ENCODE measurements at regions not wholly inside any gene's neighbourhood (a gene's known extent, or its start where the extent isn't known, plus 50 kb on each side); places are given as distances from the start of the nearest gene placed in this dataset.

- H2BK5ac ChIP-seq (ENCODE audit: low read depth, low read length, poor library complexity), result no peak overlapping the region
- no peak overlapping the region for H3K18ac ChIP-seq (ENCODE audit: low read length)
- H2BK120ac ChIP-seq (ENCODE audit: insufficient read depth, low read length, poor library complexity), result no peak overlapping the region
- no peaks in the 10 kb centered on the region for H3K4me1 ChIP-seq (ENCODE audit: control insufficient read depth in 1 of 2, insufficient read depth in 2 of 2, low read length in 2 of 2)
- H3K9me3 ChIP-seq (ENCODE audit: insufficient read depth, low read depth, low read length), result no peaks in the 10 kb centered on the region
- no peak overlapping the region for H3K23ac ChIP-seq (ENCODE audit: low read length)
- H4K91ac ChIP-seq (ENCODE audit: low read depth, low read length), result no peak overlapping the region
- no peak for DNase-seq
- H3K14ac ChIP-seq (ENCODE audit: low read length), result no peak overlapping the region
- no peak overlapping the region for H3K27ac ChIP-seq (ENCODE audit: low read depth, low read length)
- H3K27me3 ChIP-seq (ENCODE audit: insufficient read depth, low read length), result no peaks in the 10 kb centered on the region
- no peaks in the 10 kb centered on the region for H3K36me3 ChIP-seq (ENCODE audit: control insufficient read depth in 1 of 2, insufficient read depth in 2 of 2, low read length in 2 of 2)
- H4K12ac ChIP-seq (ENCODE audit: low read depth, low read length), result no peak overlapping the region
- H2AK5ac ChIP-seq (ENCODE audit: low read length), result no peak overlapping the region
- H3K4ac ChIP-seq (ENCODE audit: low read depth, low read length), result no peak overlapping the region
- H3K79me2 ChIP-seq (ENCODE audit: control insufficient read depth, insufficient read depth, low read length, poor library complexity), result no peaks in the 10 kb centered on the region
- H3K4me2 ChIP-seq (ENCODE audit: low read length), result no peak overlapping the region
- WGBS (ENCODE audit: extremely low coverage, insufficient coverage, insufficient read length), result no CpG with 5 or more reads among the region's 1 CpG
- no peak overlapping the region for H3K9ac ChIP-seq (ENCODE audit: low read length)
- no peaks in the 10 kb centered on the region for H3K79me1 ChIP-seq (ENCODE audit: low read length)
- H4K8ac ChIP-seq (ENCODE audit: low read depth, low read length), result no peak overlapping the region
- H3K4me3 ChIP-seq (ENCODE audit: low read depth, low read length), result no peak overlapping the region
- no peak overlapping the region for H2AFZ ChIP-seq (ENCODE audit: insufficient read depth, low read length, poor library complexity)
- no peak overlapping the region for H2BK12ac ChIP-seq (ENCODE audit: low read length)
Observed at GRCh38 chrX:78822157-78822690, 74.7 kb downstream of the LPAR4 start.

- 100% methylated on average over 2 of the region's 3 CpGs for WGBS (ENCODE audit: extremely low coverage, insufficient coverage, insufficient read length)
- Histone ChIP-seq H2BK120ac (ENCODE audit: insufficient read depth, low read length, poor library complexity) (no peak overlapping the region), H2BK12ac (ENCODE audit: low read length) (no peak overlapping the region)
Observed at GRCh38 chrX:78831523-78831922, 84.0 kb downstream of the LPAR4 start.

GRCh38 chrX:78838709-78839108 lies 91.2 kb downstream of the LPAR4 start:
- no peak overlapping the region for H3K14ac ChIP-seq (ENCODE audit: low read length)
- H3K27me3 ChIP-seq (ENCODE audit: insufficient read depth, low read length), result no peaks in the 10 kb centered on the region
- H3K79me1 ChIP-seq (ENCODE audit: low read length), result no peaks in the 10 kb centered on the region
- H3K23ac ChIP-seq (ENCODE audit: low read length), result no peak overlapping the region
- H4K8ac ChIP-seq (ENCODE audit: low read depth, low read length), result no peak overlapping the region
- no peak overlapping the region for H3K9ac ChIP-seq (ENCODE audit: low read length)
- no peak overlapping the region for H3K18ac ChIP-seq (ENCODE audit: low read length)
- H2BK120ac ChIP-seq (ENCODE audit: insufficient read depth, low read length, poor library complexity), result no peak overlapping the region
- H3K79me2 ChIP-seq (ENCODE audit: control insufficient read depth, insufficient read depth, low read length, poor library complexity), result no peaks in the 10 kb centered on the region
- no peak overlapping the region for H2BK12ac ChIP-seq (ENCODE audit: low read length)
- no peak overlapping the region for H4K12ac ChIP-seq (ENCODE audit: low read depth, low read length)
- no peak overlapping the region for H2AK5ac ChIP-seq (ENCODE audit: low read length)
- peaks cover 0 to 2% of the 10 kb centered on the region in 2 experiments for H3K4me1 ChIP-seq (ENCODE audit: control insufficient read depth in 1 of 2, insufficient read depth in 2 of 2, low read length in 2 of 2)
- DNase-seq, result no peak
- no peak overlapping the region for H3K4me2 ChIP-seq (ENCODE audit: low read length)
- H2AFZ ChIP-seq (ENCODE audit: insufficient read depth, low read length, poor library complexity), result no peak overlapping the region
- no peaks in the 10 kb centered on the region for H3K36me3 ChIP-seq (ENCODE audit: control insufficient read depth in 1 of 2, insufficient read depth in 2 of 2, low read length in 2 of 2)
- no peak overlapping the region for H3K4me3 ChIP-seq (ENCODE audit: low read depth, low read length)
- no peak overlapping the region for H4K91ac ChIP-seq (ENCODE audit: low read depth, low read length)
- no peak overlapping the region for H2BK5ac ChIP-seq (ENCODE audit: low read depth, low read length, poor library complexity)
- H3K9me3 ChIP-seq (ENCODE audit: insufficient read depth, low read depth, low read length), result no peaks in the 10 kb centered on the region
- H3K4ac ChIP-seq (ENCODE audit: low read depth, low read length), result no peak overlapping the region
- no peak overlapping the region for H3K27ac ChIP-seq (ENCODE audit: low read depth, low read length)

More at GRCh38 chrX:78831523-78831922, 84.0 kb downstream of the LPAR4 start:
- H2AFZ ChIP-seq (ENCODE audit: insufficient read depth, low read length, poor library complexity), result no peak overlapping the region
- no peaks in the 10 kb centered on the region for H3K27me3 ChIP-seq (ENCODE audit: insufficient read depth, low read length)
- H3K27ac ChIP-seq (ENCODE audit: low read depth, low read length), result no peak overlapping the region
- no peak overlapping the region for H2AK5ac ChIP-seq (ENCODE audit: low read length)
- H3K9ac ChIP-seq (ENCODE audit: low read length), result no peak overlapping the region
- H3K23ac ChIP-seq (ENCODE audit: low read length), result no peak overlapping the region
- H3K4me3 ChIP-seq (ENCODE audit: low read depth, low read length), result no peak overlapping the region
- no peak overlapping the region for H3K14ac ChIP-seq (ENCODE audit: low read length)
- no peak overlapping the region for H3K4me2 ChIP-seq (ENCODE audit: low read length)
- H4K91ac ChIP-seq (ENCODE audit: low read depth, low read length), result no peak overlapping the region
- H3K4me1 ChIP-seq (ENCODE audit: control insufficient read depth in 1 of 2, insufficient read depth in 2 of 2, low read length in 2 of 2), result no peaks in the 10 kb centered on the region
- no peaks in the 10 kb centered on the region for H3K36me3 ChIP-seq (ENCODE audit: control insufficient read depth in 1 of 2, insufficient read depth in 2 of 2, low read length in 2 of 2)
- H3K4ac ChIP-seq (ENCODE audit: low read depth, low read length), result no peak overlapping the region
- no peak overlapping the region for H2BK5ac ChIP-seq (ENCODE audit: low read depth, low read length, poor library complexity)
- no peaks in the 10 kb centered on the region for H3K9me3 ChIP-seq (ENCODE audit: insufficient read depth, low read depth, low read length)
- no peak overlapping the region for H4K8ac ChIP-seq (ENCODE audit: low read depth, low read length)
- no peak overlapping the region for H4K12ac ChIP-seq (ENCODE audit: low read depth, low read length)
- no peaks in the 10 kb centered on the region for H3K79me2 ChIP-seq (ENCODE audit: control insufficient read depth, insufficient read depth, low read length, poor library complexity)
- no peak overlapping the region for H3K18ac ChIP-seq (ENCODE audit: low read length)
- no peaks in the 10 kb centered on the region for H3K79me1 ChIP-seq (ENCODE audit: low read length)
- DNase-seq, result no peak

GRCh38 chrX:78839711-78840110 lies 92.2 kb downstream of the LPAR4 start:
- Histone ChIP-seq H2BK5ac (ENCODE audit: low read depth, low read length, poor library complexity) (no peak overlapping the region), H3K4ac (ENCODE audit: low read depth, low read length) (no peak overlapping the region), H2AK5ac (ENCODE audit: low read length) (no peak overlapping the region), H3K14ac (ENCODE audit: low read length) (no peak overlapping the region), H3K4me3 (ENCODE audit: low read depth, low read length) (no peak overlapping the region), H2BK120ac (ENCODE audit: insufficient read depth, low read length, poor library complexity) (no peak overlapping the region), H3K9me3 (ENCODE audit: insufficient read depth, low read depth, low read length) (no peaks in the 10 kb centered on the region), H3K23ac (ENCODE audit: low read length) (no peak overlapping the region), H3K4me2 (ENCODE audit: low read length) (no peak overlapping the region), H3K27ac (ENCODE audit: low read depth, low read length) (no peak overlapping the region), H3K79me1 (ENCODE audit: low read length) (no peaks in the 10 kb centered on the region), H3K79me2 (ENCODE audit: control insufficient read depth, insufficient read depth, low read length, poor library complexity) (no peaks in the 10 kb centered on the region), H3K36me3 (ENCODE audit: control insufficient read depth in 1 of 2, insufficient read depth in 2 of 2, low read length in 2 of 2) (no peaks in the 10 kb centered on the region), H2AFZ (ENCODE audit: insufficient read depth, low read length, poor library complexity) (no peak overlapping the region), H3K4me1 (ENCODE audit: control insufficient read depth in 1 of 2, insufficient read depth in 2 of 2, low read length in 2 of 2) (peaks cover 0 to 2% of the 10 kb centered on the region in 2 experiments), H4K12ac (ENCODE audit: low read depth, low read length) (no peak overlapping the region), H2BK12ac (ENCODE audit: low read length) (no peak overlapping the region), H4K91ac (ENCODE audit: low read depth, low read length) (no peak overlapping the region), H3K27me3 (ENCODE audit: insufficient read depth, low read length) (no peaks in the 10 kb centered on the region), H3K18ac (ENCODE audit: low read length) (no peak overlapping the region), H4K8ac (ENCODE audit: low read depth, low read length) (no peak overlapping the region), H3K9ac (ENCODE audit: low read length) (no peak overlapping the region)
- peak; percentile 21 to 53 for DNase-seq
- WGBS (ENCODE audit: extremely low coverage, insufficient coverage, insufficient read length), result no CpG with 5 or more reads among the region's 2 CpGs

Data from trophoblast cell (in vitro differentiated cells and primary cell).